ENCODE measurements at regions not wholly inside any gene's neighbourhood (a gene's known extent, or its start where the extent isn't known, plus 50 kb on each side); places are given as distances from the start of the nearest gene placed in this dataset.

- peak; percentile 20 for ATAC-seq
- Histone ChIP-seq H3K27me3 (no peaks in the 10 kb centered on the region), H3K36me3 (no peaks in the 10 kb centered on the region), H3K27ac (no peak overlapping the region), H3K9me3 (peaks cover 0 to 3% (median 0%) of the 10 kb centered on the region in 3 donors), H3K4me3 (no peak overlapping the region), H3K4me1 (no peaks in the 10 kb centered on the region)
- no peak for TF ChIP-seq POLR2AphosphoS5 (IDR thresholded peaks at IDR 0.05)
- TF ChIP-seq CTCF (IDR thresholded peaks at IDR 0.05), result no peak
- no peak for TF ChIP-seq EP300 (IDR thresholded peaks at IDR 0.05)
- no peak for TF ChIP-seq POLR2A (IDR thresholded peaks at IDR 0.05)
- 90% methylated on average over 2 of the region's 32 CpGs; no CpG with 5 or more reads in 1 of the 2 donors for WGBS, 2 donors (ENCODE audit: low coverage in 1 of 2)
Measured at GRCh38 chr3:167116120-167116922, 263.8 kb downstream of the ZBBX start.

GRCh38 chr3:167115331-167115934, 264.7 kb downstream of the ZBBX start:
- 80% methylated on average over 1 of the region's 11 CpGs; no CpG with 5 or more reads in 1 of the 2 donors for WGBS, 2 donors (ENCODE audit: low coverage in 1 of 2)
- no peak for TF ChIP-seq CTCF (IDR thresholded peaks at IDR 0.05)
- TF ChIP-seq POLR2A (IDR thresholded peaks at IDR 0.05), result no peak
- TF ChIP-seq EP300 (IDR thresholded peaks at IDR 0.05), result no peak
- TF ChIP-seq POLR2AphosphoS5 (IDR thresholded peaks at IDR 0.05), result no peak
- H3K36me3 ChIP-seq, result no peaks in the 10 kb centered on the region
- H3K27ac ChIP-seq, result no peak overlapping the region
- H3K4me3 ChIP-seq, result no peak overlapping the region
- H3K27me3 ChIP-seq, result no peaks in the 10 kb centered on the region
- peaks cover 0 to 4% (median 0%) of the 10 kb centered on the region in 3 donors for H3K4me1 ChIP-seq
- H3K9me3 ChIP-seq, result peaks cover 0 to 3% (median 0%) of the 10 kb centered on the region in 3 donors
- peak; percentile 12 for ATAC-seq

DNA sequence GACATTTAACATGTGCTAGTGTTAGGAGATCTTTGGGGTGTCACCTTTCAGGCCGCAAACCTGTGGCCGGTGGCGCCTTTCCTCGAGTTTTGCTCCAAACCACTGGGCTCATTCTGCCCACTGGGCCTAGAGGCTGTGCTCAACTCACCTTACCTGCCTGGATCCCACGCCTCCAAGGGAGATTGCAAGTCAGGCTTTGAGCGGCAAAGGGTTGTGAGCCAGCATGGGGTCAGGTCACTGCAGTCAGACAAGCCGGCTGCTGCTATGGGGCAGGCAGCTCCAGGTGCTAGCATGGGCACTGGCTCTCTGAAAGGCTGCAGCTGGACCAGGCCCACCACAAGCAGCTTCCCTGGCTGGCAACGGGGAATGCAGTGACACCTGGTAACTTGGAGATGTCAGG, 265.5 kb downstream of the ZBBX start:
- Histone ChIP-seq H3K27me3 (no peaks in the 10 kb centered on the region), H3K27ac (no peak overlapping the region), H3K4me1 (peaks cover 0 to 4% (median 0%) of the 10 kb centered on the region in 3 donors), H3K36me3 (no peaks in the 10 kb centered on the region), H3K9me3 (peaks cover 0 to 3% (median 0%) of the 10 kb centered on the region in 3 donors), H3K4me3 (no peak overlapping the region)
- no peak for ATAC-seq
- TF ChIP-seq POLR2A (IDR thresholded peaks at IDR 0.05) (no peak), EP300 (IDR thresholded peaks at IDR 0.05) (no peak), CTCF (IDR thresholded peaks at IDR 0.05) (no peak), POLR2AphosphoS5 (IDR thresholded peaks at IDR 0.05) (no peak)
- 100% methylated on average over 1 to 2 of the region's 8 CpGs for WGBS, 2 donors (ENCODE audit: low coverage in 1 of 2)

GRCh38 chr3:167113035-167113830, 266.9 kb downstream of the ZBBX start:
- WGBS, 2 donors (ENCODE audit: low coverage in 1 of 2), result 70 to 76% methylated on average over 5 to 7 of the region's 12 CpGs
- no peak for ATAC-seq
- H3K27ac ChIP-seq, result no peak overlapping the region
- H3K4me1 ChIP-seq, result peaks cover 0 to 4% (median 0%) of the 10 kb centered on the region in 3 donors
- TF ChIP-seq POLR2AphosphoS5 (IDR thresholded peaks at IDR 0.05) (no peak), CTCF (IDR thresholded peaks at IDR 0.05) (no peak), EP300 (IDR thresholded peaks at IDR 0.05) (no peak), POLR2A (IDR thresholded peaks at IDR 0.05) (no peak)
- H3K36me3 ChIP-seq, result no peaks in the 10 kb centered on the region
- H3K9me3 ChIP-seq, result peaks cover 0 to 3% (median 0%) of the 10 kb centered on the region in 3 donors
- no peaks in the 10 kb centered on the region for H3K27me3 ChIP-seq
- no peak overlapping the region for H3K4me3 ChIP-seq

All from gastroesophageal sphincter (tissue), 4 donors.